MM.1S (cell line): ENCODE measurements at regions not wholly inside any gene's neighbourhood (a gene's known extent, or its start where the extent isn't known, plus 50 kb on each side); places are given as distances from the start of the nearest gene placed in this dataset.

ENCODE experiments used
- DNase-seq: peaks from one replicate; pipeline ENCODE4 v3.0.0-alpha.2; 2015
- H2AFZ ChIP-seq: fragments of 300-600 bp; sonication (generic); 2 replicates; pipeline ENCODE4 v1.6.0; 2016; ENCODE audit warnings: antibody characterized with exemption, low read length
- H3F3A ChIP-seq: fragments of 300-600 bp; sonication (generic); 2 replicates; pipeline ENCODE4 v1.6.1; 2016; ENCODE audit warnings: mild to moderate bottlenecking, antibody characterized with exemption, low read length, moderate library complexity, mixed read lengths; ENCODE audit not compliant: insufficient read depth
- H3K27ac ChIP-seq: fragments of 300-600 bp; sonication (generic); 2 replicates; pipeline ENCODE4 v1.5.1; 2016; ENCODE audit warnings: mild to moderate bottlenecking, low read length
- H3K27me3 ChIP-seq: fragments of 300-600 bp; sonication (generic); replicated peaks from 2 replicates; pipeline ENCODE4 v1.6.0; 2016; ENCODE audit warnings: low read length; ENCODE audit not compliant: insufficient read depth
- H3K36me3 ChIP-seq: fragments of 300-600 bp; sonication (generic); replicated peaks from 2 replicates; pipeline ENCODE4 v1.6.1; 2016; ENCODE audit warnings: mild to moderate bottlenecking, low read length, mixed read lengths; ENCODE audit not compliant: insufficient read depth
- H3K4me1 ChIP-seq: fragments of 300-600 bp; sonication (generic); 2 replicates; pipeline ENCODE4 v1.6.1; 2016; ENCODE audit warnings: low read length, mixed read lengths
- H3K4me2 ChIP-seq: fragments of 300-600 bp; sonication (generic); 2 replicates; pipeline ENCODE4 v1.6.0; 2016; ENCODE audit warnings: low read depth, low read length
- H3K4me3 ChIP-seq: fragments of 300-600 bp; sonication (generic); 2 replicates; pipeline ENCODE4 v1.5.1; 2016; ENCODE audit warnings: low read length, mixed read lengths
- H3K79me2 ChIP-seq: fragments of 300-600 bp; sonication (generic); 2 replicates; pipeline ENCODE4 v1.6.1; 2016; ENCODE audit warnings: mixed run types, low read length, mixed read lengths
- H3K9ac ChIP-seq: fragments of 300-600 bp; sonication (generic); 2 replicates; pipeline ENCODE4 v1.6.1; 2016; ENCODE audit warnings: low read length, mixed read lengths
- H3K9me2 ChIP-seq: fragments of 300-600 bp; sonication (generic); replicated peaks from 2 replicates; pipeline ENCODE4 v1.6.1; 2016; ENCODE audit warnings: mild to moderate bottlenecking, low read length, mixed read lengths; ENCODE audit not compliant: insufficient read depth
- H3K9me3 ChIP-seq: fragments of 300-600 bp; sonication (generic); replicated peaks from 2 replicates; pipeline ENCODE4 v1.6.1; 2016; ENCODE audit warnings: mild to moderate bottlenecking, low read length, mixed read lengths; ENCODE audit not compliant: insufficient read depth
- H4K20me1 ChIP-seq: fragments of 300-600 bp; sonication (generic); 2 replicates; pipeline ENCODE4 v1.6.1; 2016; ENCODE audit warnings: mild to moderate bottlenecking, low read length, moderate library complexity, mixed read lengths; ENCODE audit not compliant: insufficient read depth
- EZH2 ChIP-seq: fragments of 300-600 bp; sonication (generic); optimal IDR thresholded peaks from 2 replicates; pipeline ENCODE3; 2017; ENCODE audit warnings: low read depth, mild to moderate bottlenecking, antibody characterized with exemption, low read length, mixed read lengths
- EZH2phosphoT487 ChIP-seq: fragments of 300-600 bp; sonication (generic); IDR thresholded peaks from 2 replicates; pipeline ENCODE4 v1.6.1; 2018; ENCODE audit warnings: antibody characterized with exemption, low read length
- TF ChIP-seq, protein P1 (sequence below): fragments of 300-600 bp; sonication (generic); IDR thresholded peaks from 2 replicates; pipeline ENCODE4 v1.5.1; 2016; ENCODE audit warnings: antibody characterized with exemption, low read length, mixed read lengths

- Histone ChIP-seq H3K36me3 (no peaks in the 10 kb centered on the region), H3K27ac (no peak overlapping the region), H3K9me3 (no peaks in the 10 kb centered on the region), H3K4me2 (no peak overlapping the region), H3F3A (no peaks in the 10 kb centered on the region), H3K79me2 (no peaks in the 10 kb centered on the region), H4K20me1 (no peaks in the 10 kb centered on the region), H3K9ac (no peak overlapping the region), H3K9me2 (no peaks in the 10 kb centered on the region), H3K4me3 (no peak overlapping the region), H3K4me1 (no peaks in the 10 kb centered on the region), H3K27me3 (no peaks in the 10 kb centered on the region), H2AFZ (no peak overlapping the region)
- DNase-seq = no peak
- TF ChIP-seq EZH2 (no peak), EZH2phosphoT487 (no peak)
- TF ChIP-seq, protein P1, sequence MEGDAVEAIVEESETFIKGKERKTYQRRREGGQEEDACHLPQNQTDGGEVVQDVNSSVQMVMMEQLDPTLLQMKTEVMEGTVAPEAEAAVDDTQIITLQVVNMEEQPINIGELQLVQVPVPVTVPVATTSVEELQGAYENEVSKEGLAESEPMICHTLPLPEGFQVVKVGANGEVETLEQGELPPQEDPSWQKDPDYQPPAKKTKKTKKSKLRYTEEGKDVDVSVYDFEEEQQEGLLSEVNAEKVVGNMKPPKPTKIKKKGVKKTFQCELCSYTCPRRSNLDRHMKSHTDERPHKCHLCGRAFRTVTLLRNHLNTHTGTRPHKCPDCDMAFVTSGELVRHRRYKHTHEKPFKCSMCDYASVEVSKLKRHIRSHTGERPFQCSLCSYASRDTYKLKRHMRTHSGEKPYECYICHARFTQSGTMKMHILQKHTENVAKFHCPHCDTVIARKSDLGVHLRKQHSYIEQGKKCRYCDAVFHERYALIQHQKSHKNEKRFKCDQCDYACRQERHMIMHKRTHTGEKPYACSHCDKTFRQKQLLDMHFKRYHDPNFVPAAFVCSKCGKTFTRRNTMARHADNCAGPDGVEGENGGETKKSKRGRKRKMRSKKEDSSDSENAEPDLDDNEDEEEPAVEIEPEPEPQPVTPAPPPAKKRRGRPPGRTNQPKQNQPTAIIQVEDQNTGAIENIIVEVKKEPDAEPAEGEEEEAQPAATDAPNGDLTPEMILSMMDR = no peak
Measured at GRCh38 chr5:66252849-66253248, 108.7 kb downstream of the SREK1 start.

- Histone ChIP-seq H3K4me2 (no peak overlapping the region), H2AFZ (no peak overlapping the region), H3K36me3 (no peaks in the 10 kb centered on the region), H3K9me2 (no peaks in the 10 kb centered on the region), H4K20me1 (no peaks in the 10 kb centered on the region), H3F3A (no peaks in the 10 kb centered on the region), H3K27ac (no peak overlapping the region), H3K4me3 (no peak overlapping the region), H3K9ac (no peak overlapping the region), H3K27me3 (no peaks in the 10 kb centered on the region), H3K79me2 (no peaks in the 10 kb centered on the region), H3K9me3 (no peaks in the 10 kb centered on the region), H3K4me1 (no peaks in the 10 kb centered on the region)
- TF ChIP-seq EZH2phosphoT487 (no peak), EZH2 (no peak)
- TF ChIP-seq, protein P1 = no peak
- no peak for DNase-seq
Measured at GRCh38 chr5:66255714-66256113, 111.6 kb downstream of the SREK1 start.

DNA sequence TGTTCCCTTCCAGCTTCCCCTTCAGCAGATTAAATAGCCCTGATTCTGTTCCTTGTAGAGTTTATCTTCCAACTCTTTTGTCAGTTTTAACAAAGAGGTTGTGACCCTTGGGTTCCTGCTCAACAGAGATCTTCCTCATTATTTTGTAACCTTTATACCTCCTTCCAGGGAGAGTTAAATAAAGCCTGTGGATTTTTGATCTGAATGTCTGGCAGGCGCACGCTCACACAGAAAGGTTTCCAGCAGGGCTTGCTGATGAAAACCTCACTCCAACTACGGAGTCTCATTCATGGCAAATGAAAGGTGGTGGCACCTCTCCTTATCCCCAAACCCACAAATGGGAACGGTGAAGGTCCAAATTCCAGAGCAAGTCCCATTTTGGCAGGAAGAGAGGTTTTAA, 129.0 kb downstream of the SREK1 start:
- TF ChIP-seq, protein P1 = no peak
- no peak for TF ChIP-seq EZH2
- no peak for TF ChIP-seq EZH2phosphoT487
- no peak overlapping the region for H3K4me2 ChIP-seq
- no peak overlapping the region for H3K9ac ChIP-seq
- no peaks in the 10 kb centered on the region for H3F3A ChIP-seq
- H2AFZ ChIP-seq = no peak overlapping the region
- no peaks in the 10 kb centered on the region for H3K36me3 ChIP-seq
- H3K9me3 ChIP-seq = no peaks in the 10 kb centered on the region
- H3K27me3 ChIP-seq = no peaks in the 10 kb centered on the region
- H3K27ac ChIP-seq = no peak overlapping the region
- no peaks in the 10 kb centered on the region for H3K4me1 ChIP-seq
- no peaks in the 10 kb centered on the region for H3K9me2 ChIP-seq
- no peak overlapping the region for H3K4me3 ChIP-seq
- no peak for DNase-seq
- H3K79me2 ChIP-seq = no peaks in the 10 kb centered on the region
- H4K20me1 ChIP-seq = no peaks in the 10 kb centered on the region
